Left renal cortex interstitium (tissue), 4 donors: ENCODE measurements at regions not wholly inside any gene's neighbourhood (a gene's known extent, or its start where the extent isn't known, plus 50 kb on each side); places are given as distances from the start of the nearest gene placed in this dataset.

ENCODE experiments used
- DNase-seq, 4 donors: peaks; one replicate each; pipeline ENCODE4 v3.0.0-alpha.2; 2013; ENCODE audit warnings: low read depth in 4 of 4, low spot score in 2 of 4, missing footprints in 1 of 4

- no peak for DNase-seq
Measured at GRCh38 chr7:156198277-156198676, 386.0 kb upstream of the SHH start.

- DNase-seq: no peak
Measured at GRCh38 chr7:156196649-156197048, 384.4 kb upstream of the SHH start.

- DNase-seq: no peak
Measured at GRCh38 chr7:156195276-156195675, 383.0 kb upstream of the SHH start.

- DNase-seq: peak in 1 of 4 donors; percentile 7
Measured at GRCh38 chr7:156194813-156195212, 382.6 kb upstream of the SHH start.

- DNase-seq: no peak
Measured at GRCh38 chr7:156192921-156193320, 380.7 kb upstream of the SHH start.

GRCh38 chr7:156191090-156191489, 378.8 kb upstream of the SHH start:
- DNase-seq: no peak

GRCh38 chr7:156185076-156185475, 372.8 kb upstream of the SHH start:
- no peak for DNase-seq

GRCh38 chr7:156184164-156184563, 371.9 kb upstream of the SHH start:
- DNase-seq: no peak

GRCh38 chr7:156180451-156181229, 368.4 kb upstream of the SHH start:
- DNase-seq: no peak

- DNase-seq: no peak
Measured at GRCh38 chr7:156179872-156180390, 367.7 kb upstream of the SHH start.

- DNase-seq: no peak
Measured at GRCh38 chr7:156178857-156179256, 366.6 kb upstream of the SHH start.

- DNase-seq: no peak
Measured at GRCh38 chr7:156178214-156178613, 366.0 kb upstream of the SHH start.

GRCh38 chr7:156177422-156178055, 365.3 kb upstream of the SHH start:
- no peak for DNase-seq

GRCh38 chr7:156176039-156176438, 363.8 kb upstream of the SHH start:
- no peak for DNase-seq

- no peak for DNase-seq
Measured at GRCh38 chr7:156175003-156175402, 362.7 kb upstream of the SHH start.

GRCh38 chr7:156174428-156174827, 362.2 kb upstream of the SHH start:
- DNase-seq: no peak

GRCh38 chr7:156173748-156174353, 361.6 kb upstream of the SHH start:
- DNase-seq: no peak

- no peak for DNase-seq
Measured at GRCh38 chr7:156173346-156173745, 361.1 kb upstream of the SHH start.

GRCh38 chr7:156172638-156173037, 360.4 kb upstream of the SHH start:
- DNase-seq: no peak

GRCh38 chr7:156169474-156170370, 357.5 kb upstream of the SHH start:
- DNase-seq: no peak

- DNase-seq: no peak
Measured at GRCh38 chr7:156168434-156168833, 356.2 kb upstream of the SHH start.
